Stimulated activated CD4-positive, alpha-beta T cell treated with anti-CD3 and anti-CD28 coated beads, Interleukin-12 subunit alpha, Interleukin-12 subunit beta, amount 100 ng/mL, for 4 hours (primary cell): ENCODE measurements at regions not wholly inside any gene's neighbourhood (a gene's known extent, or its start where the extent isn't known, plus 50 kb on each side); places are given as distances from the start of the nearest gene placed in this dataset.

Experiments used
- DNase-seq: peaks from one replicate; pipeline ENCODE4 v3.0.0-alpha.2; 2020

DNA sequence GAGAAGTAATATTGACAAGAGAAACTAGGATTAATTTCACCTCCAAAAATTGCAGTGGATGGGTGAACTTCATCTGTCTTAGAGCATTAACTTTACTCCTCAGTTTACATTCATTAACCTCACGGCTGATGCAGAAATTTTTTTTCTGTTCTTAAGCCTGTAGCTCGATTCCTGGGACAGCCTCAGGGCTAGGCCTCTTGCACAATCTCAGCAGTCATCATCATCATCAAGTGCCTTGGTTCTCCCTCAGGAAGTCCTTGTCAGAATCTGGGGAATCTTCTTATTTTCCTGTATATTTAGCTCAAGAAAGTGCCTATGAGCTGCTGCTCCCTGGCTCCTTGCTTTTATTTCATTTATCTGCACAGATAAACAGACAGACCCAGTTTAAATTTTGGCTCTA lies 1272.2 kb upstream of the LRRTM1 start:
- no peak for DNase-seq

DNA sequence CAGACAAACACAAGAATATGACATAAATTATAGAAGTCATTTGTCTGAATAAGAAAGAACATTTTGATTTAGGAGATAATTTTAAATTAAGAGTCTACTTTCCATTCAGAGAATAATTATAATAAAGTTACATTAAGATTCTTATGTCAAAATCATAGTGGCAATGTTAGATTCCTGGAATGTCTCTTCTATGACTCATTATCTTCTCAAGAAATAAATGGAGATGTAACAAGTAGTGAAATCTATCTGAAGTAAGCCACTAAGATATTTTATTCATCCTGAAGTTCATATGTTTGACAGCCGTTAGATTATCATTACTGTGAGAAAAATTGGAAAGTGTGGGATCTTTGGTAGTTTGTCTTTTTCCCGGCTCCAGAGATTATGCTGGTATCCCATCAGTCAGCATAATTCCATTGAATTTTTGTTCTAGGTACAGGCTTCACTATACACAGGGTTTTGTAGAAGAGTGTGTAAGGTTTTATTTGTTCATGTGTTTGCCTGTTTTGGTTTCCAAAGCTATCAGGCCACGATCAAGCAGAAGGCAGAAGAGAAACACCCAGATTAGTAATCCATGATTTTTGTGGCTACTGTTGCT lies 1246.6 kb upstream of the LRRTM1 start:
- no peak for DNase-seq

DNA sequence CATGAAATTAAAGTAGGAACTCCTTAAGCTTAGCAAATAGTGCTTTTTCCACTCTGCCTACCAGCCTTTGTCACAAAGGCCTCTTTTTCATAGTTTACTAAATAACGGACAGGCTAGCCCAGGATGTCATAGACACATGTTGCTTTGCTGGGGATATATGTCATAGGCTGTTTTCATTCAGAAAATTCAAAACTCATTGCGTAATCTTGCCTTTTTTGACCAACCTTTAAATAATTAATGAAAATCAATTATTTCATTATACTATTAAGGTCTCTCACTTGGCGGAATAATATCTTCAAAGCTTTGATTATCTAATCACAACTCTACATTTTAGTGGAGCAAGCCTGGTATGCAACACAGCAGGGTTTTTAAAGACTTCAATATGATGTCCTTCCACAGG lies 1245.7 kb upstream of the LRRTM1 start:
- DNase-seq = no peak

DNA sequence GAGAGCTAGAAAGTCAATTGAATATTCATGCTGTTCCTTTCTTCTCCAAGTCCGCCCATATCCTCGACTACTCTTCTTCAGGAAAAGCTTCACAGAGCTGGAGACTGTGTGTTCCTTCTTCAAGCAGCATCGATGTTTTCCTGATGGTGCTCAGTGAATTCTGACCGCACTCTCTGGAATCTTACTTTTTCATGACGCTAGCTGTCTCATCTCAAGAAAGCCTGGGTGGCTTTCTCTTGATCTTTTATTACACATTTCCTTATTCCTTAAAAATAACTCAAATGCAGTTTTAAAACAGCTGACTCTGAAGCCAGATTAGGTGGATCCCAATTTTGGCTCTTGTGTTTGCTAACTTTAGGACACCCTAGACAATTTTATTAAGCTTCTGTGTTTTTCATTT lies 1245.1 kb upstream of the LRRTM1 start:
- DNase-seq = no peak

DNA sequence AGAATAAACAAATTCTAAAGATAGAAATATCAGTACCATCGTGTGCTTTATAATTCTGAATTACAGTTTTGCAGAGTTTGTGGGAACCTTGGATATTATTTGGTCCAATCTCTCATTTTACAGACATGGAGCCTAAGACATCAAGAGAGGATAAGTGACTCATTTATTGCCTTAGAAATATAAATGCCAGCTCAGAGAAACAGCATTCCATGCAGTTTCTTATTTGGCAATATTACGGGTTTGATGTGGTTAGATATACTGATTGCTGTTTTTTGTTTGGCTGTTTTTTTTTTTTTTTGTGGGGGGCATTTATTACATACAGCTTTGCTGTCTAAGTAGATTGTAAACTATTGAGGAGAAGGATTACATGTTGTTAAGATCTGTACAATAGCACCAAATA lies 1241.1 kb upstream of the LRRTM1 start:
- no peak for DNase-seq

DNA sequence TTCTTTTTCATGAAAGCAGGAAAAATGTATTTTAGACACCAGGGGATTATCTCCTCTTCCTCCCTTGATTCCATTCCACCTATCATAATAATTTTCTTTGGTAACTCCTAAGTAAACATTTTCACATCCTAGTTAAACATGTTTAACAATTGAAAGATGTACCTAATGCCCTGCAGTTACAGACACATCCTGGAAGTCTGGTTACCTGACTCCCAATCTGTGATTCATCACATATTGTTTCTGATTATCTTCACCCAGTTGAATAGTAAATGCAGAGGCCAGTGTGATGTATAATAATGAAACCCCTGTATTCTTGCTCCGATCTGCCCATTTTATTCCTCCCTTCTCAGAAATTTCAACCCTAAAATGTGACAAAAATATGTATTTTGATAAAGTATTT lies 1237.6 kb upstream of the LRRTM1 start:
- DNase-seq = no peak

DNA sequence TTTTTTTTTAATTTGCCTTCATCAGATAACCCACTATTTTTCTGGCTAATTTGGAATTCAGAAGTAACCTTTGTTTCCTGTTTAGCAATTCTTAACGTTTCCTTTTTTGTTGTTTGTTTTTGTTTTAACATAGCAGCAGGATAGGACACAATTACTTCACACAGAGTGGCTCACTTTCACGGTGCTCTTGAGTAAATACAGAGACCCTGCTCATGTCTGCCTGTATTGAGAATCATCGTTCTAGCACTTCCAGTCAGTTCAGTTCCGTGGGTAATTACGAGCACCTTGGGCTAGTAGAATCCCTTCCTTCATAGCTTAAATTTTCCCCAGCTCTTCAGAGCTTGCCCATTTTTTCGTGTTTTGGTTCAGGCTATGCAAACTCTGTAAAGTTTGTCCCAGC lies 1225.4 kb upstream of the LRRTM1 start:
- no peak for DNase-seq

DNA sequence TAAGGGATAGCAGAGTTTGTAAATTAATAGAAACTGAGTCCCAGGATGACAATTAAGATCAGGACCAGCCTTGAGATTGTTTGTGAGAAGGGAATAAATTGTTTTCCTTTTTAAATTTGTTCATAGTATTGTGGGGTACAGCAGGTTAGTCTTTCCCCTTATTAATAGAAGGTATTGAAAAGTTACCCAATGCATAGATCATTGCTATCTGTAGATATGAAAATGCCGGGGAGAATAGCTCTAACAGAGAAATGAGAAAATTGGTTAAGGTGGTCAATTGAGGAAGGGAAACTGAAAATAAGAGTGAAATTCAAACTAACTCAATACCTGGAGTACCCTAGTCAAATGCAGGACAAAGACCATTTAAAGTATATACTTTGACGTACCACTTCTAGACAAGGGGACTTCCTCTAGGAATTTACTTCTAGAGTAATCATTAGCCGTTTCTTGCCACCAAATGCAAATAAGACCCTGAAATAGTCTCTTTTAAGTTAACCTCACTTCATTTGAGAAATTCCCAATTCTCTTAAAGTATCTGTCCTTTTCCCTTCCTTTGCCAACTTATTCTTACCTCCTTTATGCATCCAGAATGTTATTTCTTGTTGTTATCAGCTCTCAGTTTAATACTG lies 1224.4 kb upstream of the LRRTM1 start:
- no peak for DNase-seq

DNA sequence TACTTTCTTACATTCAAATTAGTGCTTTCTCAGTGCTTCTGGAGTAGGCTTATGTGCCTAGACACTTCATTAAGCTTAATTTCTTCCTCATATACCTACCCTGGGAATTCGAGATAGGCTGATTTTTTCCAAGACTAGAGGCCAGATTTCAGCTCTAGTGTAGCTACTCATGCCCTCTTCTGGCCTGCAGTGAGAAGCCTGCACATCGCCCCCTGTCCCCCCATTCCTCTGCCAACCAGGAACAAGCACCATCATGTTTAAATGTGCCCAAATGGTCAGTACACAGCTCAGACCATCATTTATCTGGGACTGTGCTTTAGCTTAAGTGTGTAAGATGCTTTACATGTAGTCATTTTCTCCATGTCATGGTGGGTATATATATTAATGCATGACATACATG lies 1218.8 kb upstream of the LRRTM1 start:
- DNase-seq = no peak

DNA sequence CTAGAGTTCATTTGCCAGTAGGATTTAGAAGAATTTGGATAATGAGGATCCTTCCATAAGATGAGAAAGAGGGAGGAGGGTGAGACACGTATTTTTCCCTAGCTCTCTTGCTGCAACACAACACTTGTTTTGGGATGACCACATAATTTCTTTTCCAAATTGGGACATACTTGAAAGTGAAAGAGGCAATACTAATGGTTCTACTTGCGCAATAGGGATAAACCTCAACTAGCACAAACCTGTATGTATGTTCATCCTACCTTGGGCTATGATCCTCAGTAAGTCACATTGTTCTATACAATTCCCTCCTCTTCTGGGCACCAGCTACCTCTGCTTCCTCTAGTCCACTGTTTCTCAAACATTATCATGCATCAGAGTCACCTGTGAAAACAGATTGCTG lies 1208.8 kb upstream of the LRRTM1 start:
- no peak for DNase-seq

DNA sequence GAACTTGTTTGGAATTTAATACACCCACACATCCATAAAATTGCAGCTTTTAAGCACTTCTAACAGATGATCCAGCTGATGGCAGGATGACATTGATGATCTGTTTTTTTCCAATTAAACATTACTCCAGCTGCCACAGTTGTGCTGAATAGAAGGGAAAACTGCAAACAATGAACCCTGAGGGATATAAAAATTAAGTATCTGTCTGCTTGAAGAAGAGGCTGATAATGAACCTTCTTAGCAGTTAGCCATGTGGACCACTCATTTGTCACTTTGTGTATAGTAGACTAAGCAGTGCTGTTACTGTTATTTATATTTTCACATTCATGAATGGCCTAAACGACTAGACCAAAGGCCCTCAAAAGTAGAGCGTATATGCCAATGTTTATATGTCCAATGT lies 1201.0 kb upstream of the LRRTM1 start:
- no peak for DNase-seq

DNA sequence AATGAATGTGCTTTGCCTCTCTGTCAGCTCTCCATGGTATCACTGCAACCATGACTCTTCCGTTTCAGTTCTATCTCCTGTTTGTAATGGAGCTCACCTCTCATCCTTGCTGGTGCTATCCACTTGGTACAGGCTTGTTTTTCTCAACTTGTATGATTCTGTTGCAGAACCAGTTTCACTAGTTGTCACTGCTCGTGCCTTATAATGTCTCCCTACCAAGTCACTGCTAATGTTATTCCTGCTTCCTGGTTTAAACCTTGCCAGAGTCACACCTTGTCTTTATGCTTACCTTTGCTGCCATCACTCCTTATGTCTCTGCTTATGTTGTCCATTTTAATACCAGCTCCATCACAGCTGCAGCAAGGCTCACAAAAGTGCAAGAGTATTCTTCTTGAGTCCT lies 1191.0 kb upstream of the LRRTM1 start:
- no peak for DNase-seq

DNA sequence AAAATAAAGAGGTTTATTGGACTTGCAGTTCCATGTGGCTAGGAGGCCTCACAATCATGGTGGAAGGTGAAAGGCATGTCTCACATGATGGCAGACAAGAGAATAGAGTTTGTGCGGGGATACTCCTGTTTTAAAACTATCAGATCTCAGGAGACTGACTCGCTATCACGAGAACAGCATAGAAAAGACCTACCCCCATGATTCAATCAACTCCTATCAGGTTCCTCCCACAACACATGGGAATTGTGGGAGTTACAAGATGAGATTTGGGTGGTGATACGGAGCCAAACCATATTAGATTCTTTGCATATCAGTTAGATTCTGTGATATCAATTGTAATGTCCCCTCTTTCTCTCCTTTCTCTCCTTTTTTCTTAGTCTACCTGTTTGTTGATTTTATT lies 1178.7 kb upstream of the LRRTM1 start:
- DNase-seq = no peak

DNA sequence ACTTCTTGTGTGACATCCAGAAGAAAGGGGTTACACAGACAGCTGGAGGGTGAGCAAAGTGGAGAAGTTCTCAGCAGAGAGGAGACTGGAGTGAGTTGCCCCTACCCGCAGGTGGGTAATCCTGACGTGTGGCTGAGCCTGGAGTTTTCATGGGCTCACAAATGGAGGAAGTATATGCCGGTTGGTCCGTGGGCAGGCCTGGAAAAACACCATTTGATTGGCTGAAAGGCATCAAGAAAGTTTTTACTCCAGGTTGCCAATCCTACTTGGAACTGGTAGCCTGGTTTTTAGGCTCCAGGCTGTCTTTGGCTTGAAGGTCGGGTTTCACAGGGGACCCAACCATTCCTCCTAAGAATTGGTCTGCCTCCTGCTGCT lies 1177.4 kb upstream of the LRRTM1 start:
- no peak for DNase-seq

DNA sequence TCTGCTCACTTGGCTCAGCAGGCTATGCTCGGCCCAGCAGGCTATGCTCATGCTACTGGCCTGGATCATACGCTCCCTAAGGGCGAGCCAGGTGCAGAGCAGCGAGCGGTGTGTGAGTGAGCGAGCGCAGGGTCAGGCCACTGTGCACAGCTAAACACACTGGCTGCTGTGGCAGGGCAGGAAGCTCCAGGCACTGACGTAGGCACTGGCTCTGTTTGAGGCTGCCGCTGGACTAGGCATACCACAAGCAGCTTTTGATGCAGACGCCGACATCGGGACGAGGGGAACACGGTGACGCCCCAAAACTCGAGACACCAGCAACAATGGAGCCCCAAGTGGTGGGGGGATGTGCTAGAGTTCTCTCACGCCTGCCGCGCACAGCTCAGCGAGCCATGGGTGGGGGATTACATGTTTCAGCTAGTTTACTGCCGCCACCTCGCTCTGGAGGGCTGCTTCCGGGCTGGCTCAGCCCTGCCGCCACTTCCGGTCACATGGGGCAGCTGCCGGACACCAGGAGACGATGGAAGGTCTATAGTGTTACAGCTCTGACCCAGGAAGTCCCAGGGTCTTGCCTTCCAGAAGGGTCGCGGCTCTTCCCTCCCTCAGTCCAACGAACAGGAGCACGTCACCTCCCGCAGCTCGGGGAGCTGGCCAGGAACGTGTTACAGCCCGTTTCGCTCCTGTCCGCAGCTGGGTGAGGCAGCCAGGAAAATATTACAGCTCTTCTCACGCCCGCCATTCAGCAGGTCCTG lies 1176.9 kb upstream of the LRRTM1 start:
- no peak for DNase-seq

DNA sequence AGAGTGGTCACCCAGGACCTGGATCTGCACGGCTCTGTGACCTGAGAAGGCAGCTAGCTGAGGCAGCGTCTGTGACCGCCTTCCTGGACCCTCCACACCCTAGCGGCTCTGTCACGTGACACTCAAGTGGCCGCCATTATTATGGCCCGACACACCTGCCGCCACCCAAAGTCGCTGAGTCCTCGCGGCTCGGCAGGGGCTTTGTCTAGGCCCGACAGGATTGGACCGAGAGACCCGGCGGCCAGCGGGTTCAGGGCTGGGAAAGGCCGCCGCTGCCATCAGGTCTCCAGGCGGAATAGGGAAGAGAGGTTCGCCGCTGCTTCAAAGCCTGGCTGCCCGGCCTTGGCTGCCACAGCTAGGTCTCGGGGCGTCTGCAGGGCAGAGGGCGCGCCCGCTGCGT lies 1162.5 kb upstream of the LRRTM1 start:
- DNase-seq = no peak

DNA sequence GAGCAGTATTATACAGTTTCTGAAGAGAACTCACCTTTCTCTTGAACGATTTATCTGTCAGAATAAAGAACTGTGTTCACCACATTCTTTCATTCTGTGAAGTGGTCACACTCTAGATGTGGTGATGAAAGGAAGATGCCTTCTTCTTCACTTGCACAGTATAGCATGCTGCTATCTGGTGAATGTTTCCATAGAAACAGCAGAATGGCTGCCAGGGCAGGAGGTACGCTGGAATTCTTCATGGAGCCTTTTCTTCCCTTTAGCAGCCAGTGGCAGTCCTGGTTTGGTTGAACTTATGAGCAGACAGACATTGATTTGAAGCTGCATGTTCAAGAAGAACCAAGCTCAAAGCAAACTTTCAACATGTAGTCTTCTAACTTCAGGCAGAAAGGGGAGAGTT lies 1157.9 kb upstream of the LRRTM1 start:
- DNase-seq = no peak

DNA sequence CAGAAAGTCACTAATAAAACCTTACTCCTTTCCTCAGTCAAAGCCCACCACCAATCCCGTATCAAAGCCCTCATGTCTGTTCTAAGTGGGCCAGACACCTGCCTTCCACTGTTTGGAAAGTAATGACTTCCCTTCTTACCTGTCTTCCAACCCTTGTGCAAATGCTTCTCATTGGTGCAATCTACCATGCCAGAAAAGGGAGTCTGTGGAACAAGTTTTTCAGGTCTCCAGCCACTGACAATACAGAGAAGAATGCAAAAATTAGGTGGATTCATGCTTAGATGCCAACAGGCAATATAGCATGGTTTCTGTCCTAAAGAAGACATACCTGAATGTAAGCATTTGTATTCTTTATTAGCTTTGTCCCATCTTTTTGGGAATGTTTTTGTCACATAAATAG lies 1140.6 kb upstream of the LRRTM1 start:
- DNase-seq = no peak

DNA sequence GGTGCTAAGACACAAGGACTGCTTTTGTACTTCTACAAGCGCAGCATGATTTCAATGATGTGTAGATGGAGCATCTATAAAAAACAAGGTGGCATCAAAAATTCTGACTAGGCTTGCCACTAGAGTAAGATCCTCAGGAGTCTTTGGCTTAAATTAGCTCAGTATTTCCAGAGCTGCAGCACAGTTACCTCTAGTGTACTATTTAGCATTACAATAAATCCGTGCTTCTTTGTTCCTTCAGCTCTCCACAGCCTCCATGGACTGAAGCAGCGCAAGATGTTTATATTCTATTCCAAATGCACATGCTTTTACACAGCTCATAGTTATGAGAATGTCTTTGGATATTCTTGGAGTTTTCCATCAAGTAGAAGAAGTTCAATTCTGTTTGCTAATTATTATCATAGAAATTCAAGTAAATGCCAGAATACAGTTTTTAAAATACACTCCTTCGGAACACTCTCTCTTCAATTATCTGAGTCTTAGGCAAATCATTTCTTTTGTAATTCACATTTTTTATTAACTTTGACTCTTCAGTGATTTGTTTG lies 1133.0 kb upstream of the LRRTM1 start:
- no peak for DNase-seq

DNA sequence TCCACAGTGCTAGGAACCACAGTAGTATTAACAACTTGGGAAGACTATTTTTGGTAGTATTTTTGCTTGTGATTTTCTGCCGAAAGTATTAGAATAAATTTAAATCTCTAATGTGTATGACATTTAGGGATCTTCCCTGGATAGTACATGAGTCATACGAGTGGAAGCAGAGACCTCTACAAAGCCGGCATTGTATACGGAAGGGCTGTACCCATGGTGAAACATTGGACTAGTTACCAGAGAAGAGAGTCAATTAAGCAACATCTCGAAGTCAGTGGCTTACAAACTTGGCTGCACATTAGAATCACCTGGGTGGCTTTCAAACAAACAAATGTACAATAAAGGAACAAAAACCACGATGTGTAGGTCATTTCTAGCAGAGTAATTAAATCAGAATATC lies 1131.7 kb upstream of the LRRTM1 start:
- no peak for DNase-seq

DNA sequence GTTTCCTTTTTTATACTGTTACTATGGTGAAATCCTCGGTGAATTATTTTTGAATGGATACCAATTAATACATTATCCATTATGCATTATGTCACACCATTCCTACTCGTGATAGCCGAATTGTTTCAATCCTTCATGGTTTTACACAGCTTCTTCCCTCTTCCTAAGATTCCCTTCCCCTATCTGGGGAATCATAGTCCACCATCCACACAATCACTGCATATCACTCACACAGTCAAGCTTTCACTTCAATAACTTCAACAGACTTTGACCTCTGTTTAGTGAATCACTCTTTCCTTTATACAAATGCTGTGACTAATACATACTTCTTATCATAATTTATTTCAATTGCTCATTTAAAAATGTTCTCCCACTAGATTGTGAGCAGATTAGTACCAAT lies 1108.1 kb upstream of the LRRTM1 start:
- DNase-seq = no peak

DNA sequence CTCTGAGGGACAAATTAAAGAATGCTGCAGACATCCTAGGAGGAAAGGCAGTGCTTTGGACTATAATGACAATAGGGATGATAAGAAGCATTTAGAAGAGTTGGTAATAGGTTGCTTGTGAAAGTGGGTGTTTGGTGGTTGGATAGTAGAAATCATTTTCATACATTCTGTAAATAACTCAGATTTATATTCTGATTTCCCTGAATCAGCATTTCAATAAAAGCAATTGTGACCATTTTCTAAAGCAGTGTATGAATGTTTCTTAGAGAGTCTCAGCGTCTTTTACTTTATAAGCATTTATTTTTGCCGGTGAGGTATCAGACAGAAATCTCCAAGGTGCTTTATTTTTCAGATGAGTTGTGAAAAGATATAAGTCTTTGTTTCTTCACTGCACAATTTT lies 1099.0 kb upstream of the LRRTM1 start:
- DNase-seq = no peak

DNA sequence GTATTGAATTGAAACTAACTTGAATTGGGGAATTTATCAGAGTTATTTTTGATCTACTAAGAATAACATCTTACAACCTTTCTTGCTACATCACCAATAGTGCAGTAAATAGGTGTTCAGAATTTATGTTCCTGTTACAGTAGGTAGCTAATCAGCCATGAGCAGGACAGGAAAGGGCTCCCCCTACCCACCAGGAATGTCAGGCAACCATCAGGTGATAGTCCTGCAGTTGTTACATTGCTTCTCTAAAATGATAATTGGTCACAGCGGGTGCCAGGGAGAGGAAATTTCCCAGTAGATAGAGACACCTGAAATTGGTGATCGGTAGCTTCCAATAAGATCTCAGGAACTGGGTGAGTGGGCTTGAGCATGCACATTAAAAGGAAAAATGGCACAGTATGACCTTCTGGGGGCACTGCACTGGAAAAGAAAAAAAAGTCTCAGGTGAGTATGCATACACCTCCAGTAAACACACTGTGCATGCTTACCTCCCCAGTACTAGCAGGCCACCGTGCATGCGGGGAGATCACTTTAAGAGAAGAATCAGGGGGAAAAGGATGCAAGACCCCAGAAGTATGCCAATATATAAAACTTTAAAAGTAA lies 1092.0 kb upstream of the LRRTM1 start:
- DNase-seq = no peak

DNA sequence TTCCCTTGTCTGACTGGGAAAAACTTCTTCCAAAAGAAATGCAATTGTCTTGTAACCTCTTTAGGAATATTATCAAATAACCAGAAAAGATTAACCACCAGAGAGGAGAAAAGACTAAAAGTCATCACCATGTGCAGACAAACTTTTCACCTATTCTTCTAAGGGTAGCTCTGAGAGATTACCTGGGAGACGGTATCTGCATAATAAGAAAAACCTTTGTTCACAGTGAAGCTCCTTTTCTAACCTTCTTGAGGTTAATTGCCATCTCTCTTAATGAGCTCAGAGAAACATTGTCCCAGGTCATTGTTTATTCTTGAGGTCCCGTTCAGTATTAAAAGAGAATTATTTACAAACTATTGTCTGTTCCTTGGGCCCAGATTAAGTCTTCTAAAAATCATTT lies 1091.2 kb upstream of the LRRTM1 start:
- no peak for DNase-seq
